OCI-LY1 (cell line): ENCODE measurements at regions not wholly inside any gene's neighbourhood (a gene's known extent, or its start where the extent isn't known, plus 50 kb on each side); places are given as distances from the start of the nearest gene placed in this dataset.

Experiments used
- CTCF ChIP-seq: fragments of 200-600 bp; sonication (generic), shearing (Covaris generic); IDR thresholded peaks from 2 replicates; pipeline ENCODE4 v1.5.1; 2017; ENCODE audit warnings: mild to moderate bottlenecking, antibody characterized with exemption, low read length, moderate library complexity, mixed read lengths
- EZH2 ChIP-seq: fragments of 200-600 bp; sonication (generic), shearing (Covaris generic); IDR thresholded peaks from 2 replicates; pipeline ENCODE4 v1.8.0; 2017; ENCODE audit warnings: borderline replicate concordance, mixed run types, mild to moderate bottlenecking, antibody characterized with exemption, low read length, moderate library complexity, mixed read lengths

GRCh38 chr12:78328524-78328923 is 497.8 kb downstream of the NAV3 start:
- TF ChIP-seq CTCF (no peak), EZH2 (no peak)
